ENCODE measurements at regions not wholly inside any gene's neighbourhood (a gene's known extent, or its start where the extent isn't known, plus 50 kb on each side); places are given as distances from the start of the nearest gene placed in this dataset.

- TF ChIP-seq, protein P1, sequence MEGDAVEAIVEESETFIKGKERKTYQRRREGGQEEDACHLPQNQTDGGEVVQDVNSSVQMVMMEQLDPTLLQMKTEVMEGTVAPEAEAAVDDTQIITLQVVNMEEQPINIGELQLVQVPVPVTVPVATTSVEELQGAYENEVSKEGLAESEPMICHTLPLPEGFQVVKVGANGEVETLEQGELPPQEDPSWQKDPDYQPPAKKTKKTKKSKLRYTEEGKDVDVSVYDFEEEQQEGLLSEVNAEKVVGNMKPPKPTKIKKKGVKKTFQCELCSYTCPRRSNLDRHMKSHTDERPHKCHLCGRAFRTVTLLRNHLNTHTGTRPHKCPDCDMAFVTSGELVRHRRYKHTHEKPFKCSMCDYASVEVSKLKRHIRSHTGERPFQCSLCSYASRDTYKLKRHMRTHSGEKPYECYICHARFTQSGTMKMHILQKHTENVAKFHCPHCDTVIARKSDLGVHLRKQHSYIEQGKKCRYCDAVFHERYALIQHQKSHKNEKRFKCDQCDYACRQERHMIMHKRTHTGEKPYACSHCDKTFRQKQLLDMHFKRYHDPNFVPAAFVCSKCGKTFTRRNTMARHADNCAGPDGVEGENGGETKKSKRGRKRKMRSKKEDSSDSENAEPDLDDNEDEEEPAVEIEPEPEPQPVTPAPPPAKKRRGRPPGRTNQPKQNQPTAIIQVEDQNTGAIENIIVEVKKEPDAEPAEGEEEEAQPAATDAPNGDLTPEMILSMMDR (IDR thresholded peaks at IDR 0.05), result no peak
- TF ChIP-seq POLR2AphosphoS5 (IDR thresholded peaks at IDR 0.05; ENCODE audit: insufficient read depth in 1 of 2, low read depth in 1 of 2), result no peak
Observed at GRCh38 chr2:221675201-221675908, 103.3 kb upstream of the EPHA4 start.

Data from vagina (tissue), 2 donors.